ENCODE measurements at regions not wholly inside any gene's neighbourhood (a gene's known extent, or its start where the extent isn't known, plus 50 kb on each side); places are given as distances from the start of the nearest gene placed in this dataset.

DNA sequence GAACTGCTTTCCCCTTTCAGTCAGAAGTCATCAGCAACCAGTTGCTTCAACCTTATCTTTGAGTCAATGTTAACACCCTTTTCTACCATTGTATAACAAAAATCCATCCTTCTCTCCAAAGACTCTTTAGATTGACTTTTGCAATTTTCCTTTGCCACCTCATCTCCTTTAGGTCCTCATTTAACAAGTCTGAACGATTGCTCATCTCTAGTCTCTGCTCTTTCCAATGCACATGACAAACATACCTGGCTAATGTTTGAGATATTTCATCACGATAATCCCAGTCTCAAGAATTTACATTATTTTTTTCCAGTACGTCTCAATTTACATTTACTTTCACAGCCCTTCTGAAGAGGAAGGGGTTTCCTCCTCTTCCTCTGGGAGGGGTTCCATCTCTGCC lies 127.5 kb downstream of the KLF12 start:
- no peak for TF ChIP-seq CTCF (conservative IDR thresholded peaks at IDR 0.05; ENCODE audit: low read length)
- no peak for TF ChIP-seq EZH2phosphoT487 (IDR thresholded peaks at IDR 0.05; ENCODE audit: borderline replicate concordance, low read depth, low read length)
